ENCODE measurements at regions not wholly inside any gene's neighbourhood (a gene's known extent, or its start where the extent isn't known, plus 50 kb on each side); places are given as distances from the start of the nearest gene placed in this dataset.

DNA sequence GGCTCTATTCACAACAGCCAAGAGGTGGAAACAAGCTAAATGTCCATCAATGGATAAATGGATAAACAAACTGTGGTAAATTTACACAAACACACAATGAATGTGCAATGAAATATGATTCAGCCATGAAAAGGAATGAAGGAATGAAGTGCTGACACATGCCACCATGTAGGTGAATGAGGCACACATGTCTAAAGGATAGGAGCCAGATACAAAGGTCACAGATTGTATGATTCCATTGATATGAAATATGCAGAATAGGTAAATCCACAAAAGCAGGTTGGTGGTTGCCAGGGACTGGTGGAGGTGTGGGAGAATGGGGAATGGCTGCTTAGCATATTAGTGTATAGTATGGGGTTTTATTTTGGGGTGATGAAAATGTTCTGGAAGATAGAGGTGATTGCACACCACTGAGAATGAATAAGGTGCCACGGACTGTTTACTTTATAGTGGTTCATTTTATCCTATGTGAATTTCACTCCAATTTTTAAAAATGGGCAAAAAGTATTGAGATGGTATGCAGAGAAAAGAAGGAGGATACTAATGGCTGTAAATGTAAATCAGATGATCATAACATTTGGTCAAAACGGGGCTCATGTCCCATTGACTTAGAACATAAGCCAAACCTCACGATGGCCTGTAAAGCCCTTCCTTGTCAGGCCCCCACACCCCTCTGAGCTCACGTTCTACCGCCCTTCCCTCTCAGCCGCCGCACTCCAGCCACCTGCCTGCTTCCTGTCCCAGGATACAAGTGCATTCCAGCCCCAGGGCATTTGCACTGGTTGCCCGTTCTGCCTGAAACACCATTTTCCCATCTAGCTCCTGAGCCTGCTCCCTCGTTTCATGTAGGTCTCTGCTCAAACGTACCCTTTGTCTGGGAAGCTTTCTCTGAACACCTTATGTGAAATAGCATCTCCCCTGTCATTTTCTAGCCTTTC is 165.5 kb downstream of the DDX1 start:
- Histone ChIP-seq H3K9ac (ENCODE audit: low read length) (no peak overlapping the region), H3F3A (ENCODE audit: insufficient read depth, low read length) (no peaks in the 10 kb centered on the region), H3K4me2 (ENCODE audit: low read depth, low read length) (no peak overlapping the region), H2AFZ (ENCODE audit: low read length) (no peak overlapping the region), H3K79me2 (ENCODE audit: low read length) (no peaks in the 10 kb centered on the region), H3K27ac (ENCODE audit: low read length) (no peak overlapping the region), H3K27me3 (replicated peaks; ENCODE audit: insufficient read depth, low read length) (no peaks in the 10 kb centered on the region), H3K9me2 (replicated peaks; ENCODE audit: insufficient read depth, low read length) (no peaks in the 10 kb centered on the region), H3K9me3 (replicated peaks; ENCODE audit: insufficient read depth, low read length) (no peaks in the 10 kb centered on the region), H3K36me3 (replicated peaks; ENCODE audit: insufficient read depth, low read length) (no peaks in the 10 kb centered on the region), H4K20me1 (ENCODE audit: insufficient read depth, low read length) (no peaks in the 10 kb centered on the region), H3K4me3 (ENCODE audit: low read length) (no peak overlapping the region), H3K4me1 (ENCODE audit: low read length) (no peaks in the 10 kb centered on the region)
- DNase-seq = no peak
- TF ChIP-seq, protein P1, sequence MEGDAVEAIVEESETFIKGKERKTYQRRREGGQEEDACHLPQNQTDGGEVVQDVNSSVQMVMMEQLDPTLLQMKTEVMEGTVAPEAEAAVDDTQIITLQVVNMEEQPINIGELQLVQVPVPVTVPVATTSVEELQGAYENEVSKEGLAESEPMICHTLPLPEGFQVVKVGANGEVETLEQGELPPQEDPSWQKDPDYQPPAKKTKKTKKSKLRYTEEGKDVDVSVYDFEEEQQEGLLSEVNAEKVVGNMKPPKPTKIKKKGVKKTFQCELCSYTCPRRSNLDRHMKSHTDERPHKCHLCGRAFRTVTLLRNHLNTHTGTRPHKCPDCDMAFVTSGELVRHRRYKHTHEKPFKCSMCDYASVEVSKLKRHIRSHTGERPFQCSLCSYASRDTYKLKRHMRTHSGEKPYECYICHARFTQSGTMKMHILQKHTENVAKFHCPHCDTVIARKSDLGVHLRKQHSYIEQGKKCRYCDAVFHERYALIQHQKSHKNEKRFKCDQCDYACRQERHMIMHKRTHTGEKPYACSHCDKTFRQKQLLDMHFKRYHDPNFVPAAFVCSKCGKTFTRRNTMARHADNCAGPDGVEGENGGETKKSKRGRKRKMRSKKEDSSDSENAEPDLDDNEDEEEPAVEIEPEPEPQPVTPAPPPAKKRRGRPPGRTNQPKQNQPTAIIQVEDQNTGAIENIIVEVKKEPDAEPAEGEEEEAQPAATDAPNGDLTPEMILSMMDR (IDR thresholded peaks at IDR 0.05; ENCODE audit: low read length) = no peak
- TF ChIP-seq EZH2phosphoT487 (IDR thresholded peaks at IDR 0.05; ENCODE audit: low read length) = no peak
- no peak for TF ChIP-seq EZH2 (optimal IDR thresholded peaks at IDR 0.05; ENCODE audit: low read depth, low read length)

DNA sequence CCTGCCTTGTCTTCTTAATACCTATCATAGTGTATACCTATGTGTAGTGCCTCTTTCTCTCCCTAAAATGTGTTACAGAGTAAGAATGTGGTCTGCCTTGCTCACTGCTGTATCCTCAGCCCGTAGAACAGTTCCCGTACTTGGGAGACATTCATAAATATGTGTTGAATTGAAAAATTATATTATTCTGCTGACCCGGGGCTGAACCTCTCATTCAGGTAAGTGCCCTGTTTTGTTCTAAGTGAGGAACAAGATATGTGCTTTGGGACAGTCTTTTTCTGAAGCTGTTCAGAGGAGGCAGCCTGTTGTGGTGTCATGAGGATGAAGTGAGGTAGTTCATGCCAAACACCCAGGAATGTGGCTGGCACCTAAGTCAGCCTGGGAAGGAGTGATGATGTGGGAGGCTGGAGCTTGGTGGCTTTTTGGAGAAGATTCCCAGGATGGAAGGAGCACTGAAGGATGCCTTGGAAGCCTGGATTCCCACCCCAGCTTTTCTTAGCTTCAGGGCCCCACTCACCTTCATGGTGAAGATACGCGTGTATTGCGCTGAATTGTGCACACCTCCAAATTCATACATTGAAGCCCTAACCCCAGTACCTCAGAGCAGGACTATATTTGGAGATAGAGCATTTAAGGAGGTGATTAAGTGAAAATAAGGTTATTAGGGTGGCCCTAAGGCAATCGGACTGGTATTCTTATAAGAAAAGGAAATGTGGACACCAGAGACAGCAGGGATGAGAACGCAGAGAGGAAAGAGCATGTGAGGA is 166.3 kb downstream of the DDX1 start:
- Histone ChIP-seq H3K9me2 (replicated peaks; ENCODE audit: insufficient read depth, low read length) (no peaks in the 10 kb centered on the region), H4K20me1 (ENCODE audit: insufficient read depth, low read length) (no peaks in the 10 kb centered on the region), H3K27ac (ENCODE audit: low read length) (no peak overlapping the region), H3K27me3 (replicated peaks; ENCODE audit: insufficient read depth, low read length) (no peaks in the 10 kb centered on the region), H3K4me1 (ENCODE audit: low read length) (no peaks in the 10 kb centered on the region), H3K4me2 (ENCODE audit: low read depth, low read length) (no peak overlapping the region), H3K4me3 (ENCODE audit: low read length) (no peak overlapping the region), H3K9ac (ENCODE audit: low read length) (no peak overlapping the region), H2AFZ (ENCODE audit: low read length) (no peak overlapping the region), H3K79me2 (ENCODE audit: low read length) (no peaks in the 10 kb centered on the region), H3K36me3 (replicated peaks; ENCODE audit: insufficient read depth, low read length) (no peaks in the 10 kb centered on the region), H3F3A (ENCODE audit: insufficient read depth, low read length) (no peaks in the 10 kb centered on the region), H3K9me3 (replicated peaks; ENCODE audit: insufficient read depth, low read length) (no peaks in the 10 kb centered on the region)
- DNase-seq = no peak
- TF ChIP-seq, protein P1 (IDR thresholded peaks at IDR 0.05; ENCODE audit: low read length) = no peak
- TF ChIP-seq EZH2 (optimal IDR thresholded peaks at IDR 0.05; ENCODE audit: low read depth, low read length) (no peak), EZH2phosphoT487 (IDR thresholded peaks at IDR 0.05; ENCODE audit: low read length) (no peak)

DNA sequence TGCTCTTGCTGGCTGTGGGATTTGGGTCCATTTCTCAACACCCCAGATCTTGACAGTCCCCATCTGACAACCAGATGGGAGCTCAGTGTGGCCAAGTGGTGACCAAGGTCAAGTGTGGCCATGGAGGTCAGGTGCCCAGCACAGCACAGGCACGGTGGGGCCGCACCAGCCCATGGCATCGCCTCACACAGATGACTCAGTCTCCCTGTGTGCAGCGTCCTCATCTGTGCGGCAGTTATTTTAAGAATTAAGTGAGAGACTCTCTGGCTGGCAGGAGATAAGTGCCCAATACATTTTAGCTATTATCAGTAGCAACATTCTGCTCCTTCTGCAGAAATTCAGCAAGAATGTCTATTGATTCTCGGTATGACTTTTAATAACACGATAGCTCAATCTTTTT is 167.2 kb downstream of the DDX1 start:
- no peaks in the 10 kb centered on the region for H3K9me2 ChIP-seq (replicated peaks; ENCODE audit: insufficient read depth, low read length)
- H4K20me1 ChIP-seq (ENCODE audit: insufficient read depth, low read length) = no peaks in the 10 kb centered on the region
- no peaks in the 10 kb centered on the region for H3K79me2 ChIP-seq (ENCODE audit: low read length)
- DNase-seq = no peak
- H3F3A ChIP-seq (ENCODE audit: insufficient read depth, low read length) = no peaks in the 10 kb centered on the region
- no peaks in the 10 kb centered on the region for H3K27me3 ChIP-seq (replicated peaks; ENCODE audit: insufficient read depth, low read length)
- no peak overlapping the region for H3K4me2 ChIP-seq (ENCODE audit: low read depth, low read length)
- H3K9me3 ChIP-seq (replicated peaks; ENCODE audit: insufficient read depth, low read length) = no peaks in the 10 kb centered on the region
- no peak overlapping the region for H2AFZ ChIP-seq (ENCODE audit: low read length)
- H3K27ac ChIP-seq (ENCODE audit: low read length) = no peak overlapping the region
- TF ChIP-seq EZH2phosphoT487 (IDR thresholded peaks at IDR 0.05; ENCODE audit: low read length) (no peak), EZH2 (optimal IDR thresholded peaks at IDR 0.05; ENCODE audit: low read depth, low read length) (no peak)
- TF ChIP-seq, protein P1 (IDR thresholded peaks at IDR 0.05; ENCODE audit: low read length) = no peak
- no peak overlapping the region for H3K9ac ChIP-seq (ENCODE audit: low read length)
- H3K36me3 ChIP-seq (replicated peaks; ENCODE audit: insufficient read depth, low read length) = no peaks in the 10 kb centered on the region
- H3K4me1 ChIP-seq (ENCODE audit: low read length) = no peaks in the 10 kb centered on the region
- no peak overlapping the region for H3K4me3 ChIP-seq (ENCODE audit: low read length)
